GM04503 (cell line): ENCODE measurements at regions not wholly inside any gene's neighbourhood (a gene's known extent, or its start where the extent isn't known, plus 50 kb on each side); places are given as distances from the start of the nearest gene placed in this dataset.
"Not testable (repeated sequence)": the region's sequence is repeated elsewhere in the genome, so short reads cannot be mapped to it uniquely, and the experiment has no call there.

Source experiments
- DNase-seq: peaks from one replicate; pipeline ENCODE4 v3.0.0-alpha.2; 2012; ENCODE audit warnings: low read depth

DNA sequence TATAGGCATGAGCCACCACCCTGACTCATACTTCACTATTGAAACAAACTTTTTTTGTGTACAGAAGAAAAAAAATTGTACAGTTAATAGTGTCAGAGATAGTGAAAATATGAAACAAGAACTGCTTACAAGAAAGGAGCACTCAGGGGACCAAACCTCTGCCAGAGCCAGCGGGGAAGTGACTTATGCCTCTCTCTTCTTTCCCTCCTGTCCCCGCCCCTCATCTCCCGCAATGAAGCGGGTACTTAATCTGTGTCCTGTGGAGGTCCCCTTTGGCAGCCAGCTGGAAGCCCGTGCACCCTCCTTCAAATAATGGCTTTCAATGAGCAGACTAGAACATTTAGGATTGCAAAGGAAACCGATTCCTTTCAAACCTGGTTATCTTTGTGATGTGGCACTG is 51.5 kb downstream of the PPIAL4A start:
- DNase-seq, result not testable (repeated sequence)

DNA sequence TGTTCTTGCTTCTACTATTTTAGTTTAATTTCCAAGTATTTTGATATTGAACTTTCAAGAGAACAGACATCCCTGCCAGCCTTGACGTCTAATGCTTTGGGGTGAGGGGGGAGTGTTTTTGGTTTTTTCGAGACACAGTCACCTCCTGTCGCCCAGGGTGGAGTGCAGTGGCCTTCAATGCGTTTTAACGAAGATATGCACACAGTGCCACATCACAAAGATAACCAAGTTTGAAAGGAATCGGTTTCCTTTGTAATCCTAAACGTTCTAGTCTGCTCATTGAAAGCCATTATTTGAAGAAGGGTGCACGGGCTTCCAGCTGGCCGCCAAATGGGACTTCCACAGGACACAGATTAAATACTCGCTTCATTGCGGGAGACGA is 52.3 kb downstream of the PPIAL4A start:
- not testable (repeated sequence) for DNase-seq

- not testable (repeated sequence) for DNase-seq
Measured at GRCh38 chr1:120942218-120942944, 52.8 kb downstream of the PPIAL4A start.

- not testable (repeated sequence) for DNase-seq
Measured at GRCh38 chr1:120942945-120943319, 53.4 kb downstream of the PPIAL4A start.

GRCh38 chr1:120944691-120945090 is 55.1 kb downstream of the PPIAL4A start:
- DNase-seq, result not testable (repeated sequence)

GRCh38 chr1:120945122-120945521 is 55.6 kb downstream of the PPIAL4A start:
- not testable (repeated sequence) for DNase-seq

GRCh38 chr1:120947114-120947513 is 57.5 kb downstream of the PPIAL4A start:
- not testable (repeated sequence) for DNase-seq

DNA sequence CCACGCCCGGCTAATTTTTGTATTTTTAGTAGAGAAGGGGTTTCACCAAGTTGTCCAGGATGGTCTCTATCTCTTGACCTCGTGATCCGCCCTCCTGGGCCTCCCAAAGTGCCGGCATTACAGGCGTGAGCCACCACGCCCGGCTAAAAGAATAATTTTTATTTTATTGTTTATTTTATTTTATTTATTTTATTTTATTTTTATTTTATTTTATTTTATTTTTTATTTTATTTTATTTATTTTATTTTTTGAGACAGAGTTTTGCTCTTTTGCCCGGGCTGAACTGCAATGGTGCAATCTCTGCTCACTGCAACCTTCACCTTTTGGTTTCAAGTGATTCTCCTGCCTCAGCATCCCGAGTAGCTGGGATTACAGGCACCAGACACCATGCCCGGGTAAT is 60.2 kb downstream of the PPIAL4A start:
- DNase-seq, result not testable (repeated sequence)

DNA sequence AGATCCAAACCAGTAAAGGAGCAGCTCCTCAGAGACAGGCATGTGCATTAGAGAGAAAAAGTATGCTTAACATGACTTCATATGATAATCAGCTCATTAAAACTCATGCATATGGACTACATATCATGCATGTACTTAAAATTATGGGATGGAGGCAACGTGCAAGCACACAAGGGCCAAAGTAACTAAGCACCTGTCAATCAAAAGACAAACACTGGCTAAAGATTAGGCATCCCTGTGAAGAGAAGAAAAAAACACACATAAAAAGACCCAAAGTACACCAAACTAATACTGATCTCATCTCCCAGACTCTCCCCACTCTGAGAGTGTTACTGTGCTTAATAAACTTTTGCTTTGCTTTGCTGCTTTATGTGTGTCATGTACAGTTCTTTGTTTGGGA is 61.1 kb downstream of the PPIAL4A start:
- not testable (repeated sequence) for DNase-seq

GRCh38 chr1:120951100-120951499 is 61.5 kb downstream of the PPIAL4A start:
- not testable (repeated sequence) for DNase-seq

- DNase-seq, result not testable (repeated sequence)
Measured at GRCh38 chr1:120952207-120952870, 62.8 kb downstream of the PPIAL4A start.

GRCh38 chr1:120952871-120953265 is 63.3 kb downstream of the PPIAL4A start:
- not testable (repeated sequence) for DNase-seq

DNA sequence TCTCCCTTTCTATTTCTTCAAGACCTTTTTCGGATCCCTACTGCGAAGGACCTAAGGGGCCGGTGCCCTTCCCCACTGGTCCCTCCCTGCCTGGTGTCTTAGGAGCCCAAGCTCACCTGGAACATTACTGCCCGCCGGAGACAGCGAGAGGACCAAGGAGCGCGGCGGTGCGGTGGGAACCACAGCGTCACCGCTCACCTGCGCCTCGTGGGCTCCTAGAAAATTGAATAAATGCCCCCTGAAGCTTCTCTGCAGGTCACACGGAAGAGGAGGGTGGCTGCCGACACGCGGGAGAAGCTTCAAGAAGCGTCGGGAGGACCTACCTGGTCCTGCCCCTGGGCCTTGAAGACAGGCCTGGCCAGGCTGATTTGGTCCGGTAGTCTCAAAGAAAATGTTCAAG is 65.2 kb downstream of the PPIAL4A start:
- no peak for DNase-seq

DNA sequence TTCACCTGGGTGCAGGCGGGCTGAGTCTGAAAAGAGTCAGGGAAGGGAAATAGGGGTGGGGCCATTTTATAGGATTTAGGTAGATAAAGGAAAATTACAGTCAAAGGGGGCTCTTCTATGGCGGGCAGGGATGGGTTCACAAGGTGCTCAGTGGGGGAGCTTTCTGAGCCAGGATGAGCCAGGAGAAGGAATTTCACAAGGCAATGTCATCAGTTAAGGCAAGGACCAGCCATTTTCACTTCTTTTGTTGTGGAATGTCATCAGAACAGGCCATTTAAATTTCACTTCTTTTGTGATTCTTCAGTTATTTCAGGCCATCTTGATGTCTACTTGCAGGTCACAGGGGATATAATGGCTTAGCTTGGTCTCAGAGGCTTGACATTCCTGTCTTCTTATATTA is 66.4 kb downstream of the PPIAL4A start:
- DNase-seq, result not testable (repeated sequence)

DNA sequence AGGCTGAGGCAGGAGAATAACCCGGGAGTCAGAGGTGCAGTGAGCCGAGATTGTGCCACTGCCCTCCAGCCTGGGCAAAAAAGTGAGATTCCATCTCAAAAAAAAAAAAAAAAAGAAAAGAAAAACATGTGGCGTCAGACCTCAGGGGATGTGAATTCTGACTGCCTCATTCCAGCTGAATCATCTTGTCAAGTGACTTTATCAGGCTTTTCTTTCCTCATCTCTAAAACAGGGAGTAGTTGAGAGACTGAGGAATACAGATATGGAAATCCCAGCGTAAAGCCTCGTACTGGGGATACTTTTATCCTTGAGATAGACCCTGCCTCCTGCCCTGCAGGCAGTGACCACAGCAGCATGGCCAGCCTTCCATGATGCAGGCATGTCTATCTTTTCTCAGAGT is 76.4 kb downstream of the PPIAL4A start:
- DNase-seq, result not testable (repeated sequence)

DNA sequence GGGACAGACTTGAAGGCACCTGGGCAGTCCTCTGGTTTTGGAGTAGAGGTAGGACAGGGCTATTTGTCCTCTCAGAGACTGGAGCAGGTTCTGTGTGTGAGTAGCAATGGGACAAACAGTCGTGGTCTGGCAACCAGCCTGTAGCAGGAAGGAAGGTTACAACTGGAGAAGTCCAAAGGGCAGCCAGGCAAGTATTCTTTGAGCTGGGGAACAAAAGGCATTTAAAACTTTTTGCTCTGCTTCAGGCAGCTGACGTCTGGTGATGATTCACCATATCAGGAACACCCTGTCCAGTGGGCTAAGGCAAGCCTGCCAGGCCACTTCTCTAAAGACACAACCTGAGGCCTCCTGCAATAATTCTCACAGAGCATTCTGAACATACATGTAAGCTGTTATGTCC is 83.3 kb downstream of the PPIAL4A start:
- DNase-seq, result not testable (repeated sequence)

DNA sequence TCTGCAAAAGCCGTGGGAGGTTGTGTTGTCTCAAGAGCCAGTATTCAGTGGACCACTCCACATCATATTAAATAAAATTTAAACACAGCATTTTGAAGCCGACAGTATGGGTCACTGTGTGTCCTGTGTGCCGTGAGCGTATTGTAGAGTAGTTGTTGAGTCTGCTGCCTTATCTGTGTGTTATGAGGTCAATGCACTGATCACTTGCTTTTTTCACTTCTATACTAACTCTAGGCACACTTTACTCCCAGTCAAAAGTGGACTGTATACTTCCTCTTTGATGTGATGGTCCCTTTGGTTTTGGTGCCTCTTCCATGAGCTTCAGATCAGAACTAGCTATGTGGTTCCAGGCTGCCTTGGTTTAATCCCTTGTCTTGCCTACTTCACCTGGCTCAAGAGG is 84.3 kb downstream of the PPIAL4A start:
- not testable (repeated sequence) for DNase-seq

GRCh38 chr1:120977279-120977678 is 87.7 kb downstream of the PPIAL4A start:
- DNase-seq, result not testable (repeated sequence)

DNA sequence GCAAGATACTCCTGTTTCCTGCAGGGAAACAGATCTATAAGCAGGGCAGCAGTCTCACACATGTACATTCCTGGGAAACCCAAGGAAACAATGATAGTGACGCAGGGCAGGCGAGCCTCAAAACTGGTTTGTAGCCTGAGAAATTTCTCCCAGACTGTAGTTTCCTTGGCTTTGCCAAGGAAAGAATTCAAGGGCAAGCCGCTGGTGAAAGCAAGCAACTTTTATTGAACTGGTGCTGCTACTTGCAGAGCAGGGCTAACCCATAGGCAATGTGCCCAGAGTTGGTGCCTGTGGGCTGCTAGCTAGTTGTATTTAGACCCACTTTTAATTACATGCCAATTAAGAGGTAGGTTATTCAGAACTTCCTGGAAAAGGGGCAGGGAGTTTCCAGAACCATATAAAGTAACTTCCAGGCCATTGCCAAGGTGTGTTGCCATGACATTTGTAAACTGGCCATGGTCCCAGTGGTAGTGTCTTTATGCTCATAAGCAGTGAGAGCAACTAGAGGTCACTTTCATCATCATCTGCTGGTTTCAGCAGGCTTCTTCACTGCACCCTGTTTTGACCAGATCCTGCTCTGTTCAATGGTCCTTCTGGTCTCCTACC is 92.0 kb downstream of the PPIAL4A start:
- not testable (repeated sequence) for DNase-seq

DNA sequence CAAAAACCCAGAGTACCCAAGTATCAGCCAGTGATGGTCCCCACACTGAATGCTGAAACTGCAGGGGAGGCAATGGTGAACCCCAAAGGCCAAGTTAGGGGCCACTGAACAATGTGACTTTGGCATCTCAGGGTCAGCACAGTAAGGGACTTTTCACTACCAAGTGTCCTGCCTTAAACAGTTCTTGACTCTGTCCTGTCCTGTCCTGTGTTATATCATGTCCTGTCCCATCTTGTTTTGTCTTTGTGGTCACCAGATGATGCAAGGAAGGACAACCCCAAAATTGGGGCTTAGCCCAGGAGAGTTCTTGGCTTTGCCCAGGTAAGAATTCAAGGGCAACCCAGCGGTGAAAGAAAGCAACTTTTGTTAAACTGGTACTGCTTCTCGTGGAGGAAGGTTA is 105.0 kb downstream of the PPIAL4A start:
- DNase-seq, result not testable (repeated sequence)

DNA sequence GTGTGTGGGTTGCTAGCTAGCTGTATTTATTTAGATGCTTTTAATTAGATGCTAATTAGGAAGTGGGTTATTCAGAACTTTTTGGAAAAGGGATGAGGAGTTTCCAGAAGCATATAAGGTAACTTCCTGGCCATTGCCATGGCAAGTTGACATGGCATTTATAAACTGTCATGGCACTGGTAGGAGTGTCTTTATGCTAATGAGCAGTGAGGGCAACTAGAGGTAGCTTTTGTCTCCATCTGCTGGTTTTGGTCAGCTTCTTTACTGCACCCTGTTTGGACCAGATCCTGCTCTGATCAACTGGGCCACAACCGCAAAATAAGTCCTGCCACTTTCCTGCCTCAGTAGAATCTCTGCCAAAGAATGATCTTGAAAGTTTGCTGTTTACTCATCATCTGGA is 105.5 kb downstream of the PPIAL4A start:
- DNase-seq, result not testable (repeated sequence)

- not testable (repeated sequence) for DNase-seq
Measured at GRCh38 chr1:121001090-121001726, 111.6 kb downstream of the PPIAL4A start.

DNA sequence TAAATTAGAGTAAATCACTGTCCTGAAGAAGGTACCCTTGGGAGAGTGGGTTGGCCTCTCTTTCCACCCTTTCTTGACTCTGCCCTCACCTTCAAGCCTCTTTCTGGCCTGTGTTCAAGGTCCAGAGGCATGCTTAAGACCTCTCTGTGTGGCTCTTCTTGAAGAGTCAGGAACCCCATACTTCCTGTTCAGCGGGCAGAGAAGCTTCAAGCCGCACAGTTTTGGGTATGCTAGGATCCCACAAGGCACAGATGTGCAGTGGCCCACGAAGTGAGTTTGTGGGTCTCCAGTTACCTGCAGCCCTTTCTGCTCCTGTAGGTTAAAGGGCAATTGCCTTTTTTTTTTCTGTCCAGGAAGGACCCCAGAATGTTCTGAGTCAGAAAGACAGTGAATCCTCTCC is 113.7 kb downstream of the PPIAL4A start:
- DNase-seq, result not testable (repeated sequence)
